ENCODE measurements at regions not wholly inside any gene's neighbourhood (a gene's known extent, or its start where the extent isn't known, plus 50 kb on each side); places are given as distances from the start of the nearest gene placed in this dataset.

- TF ChIP-seq POLR2A (IDR thresholded peaks at IDR 0.05) = no peak
- TF ChIP-seq, protein P1, sequence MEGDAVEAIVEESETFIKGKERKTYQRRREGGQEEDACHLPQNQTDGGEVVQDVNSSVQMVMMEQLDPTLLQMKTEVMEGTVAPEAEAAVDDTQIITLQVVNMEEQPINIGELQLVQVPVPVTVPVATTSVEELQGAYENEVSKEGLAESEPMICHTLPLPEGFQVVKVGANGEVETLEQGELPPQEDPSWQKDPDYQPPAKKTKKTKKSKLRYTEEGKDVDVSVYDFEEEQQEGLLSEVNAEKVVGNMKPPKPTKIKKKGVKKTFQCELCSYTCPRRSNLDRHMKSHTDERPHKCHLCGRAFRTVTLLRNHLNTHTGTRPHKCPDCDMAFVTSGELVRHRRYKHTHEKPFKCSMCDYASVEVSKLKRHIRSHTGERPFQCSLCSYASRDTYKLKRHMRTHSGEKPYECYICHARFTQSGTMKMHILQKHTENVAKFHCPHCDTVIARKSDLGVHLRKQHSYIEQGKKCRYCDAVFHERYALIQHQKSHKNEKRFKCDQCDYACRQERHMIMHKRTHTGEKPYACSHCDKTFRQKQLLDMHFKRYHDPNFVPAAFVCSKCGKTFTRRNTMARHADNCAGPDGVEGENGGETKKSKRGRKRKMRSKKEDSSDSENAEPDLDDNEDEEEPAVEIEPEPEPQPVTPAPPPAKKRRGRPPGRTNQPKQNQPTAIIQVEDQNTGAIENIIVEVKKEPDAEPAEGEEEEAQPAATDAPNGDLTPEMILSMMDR (IDR thresholded peaks at IDR 0.05) = no peak
These were observed 67.6 kb upstream of the ZNF536 start for GRCh38 chr19:30304540-30304939.

Data from body of pancreas (tissue), 4 donors.